GM12865 (cell line): ENCODE measurements at regions not wholly inside any gene's neighbourhood (a gene's known extent, or its start where the extent isn't known, plus 50 kb on each side); places are given as distances from the start of the nearest gene placed in this dataset.
"Not testable (repeated sequence)": the region's sequence is repeated elsewhere in the genome, so short reads cannot be mapped to it uniquely, and the experiment has no call there.

Experiments used
- DNase-seq: peaks from one replicate; pipeline ENCODE4 v3.0.0; 2010; ENCODE audit warnings: low read depth
- H3K4me3 ChIP-seq: 2 replicates; pipeline ENCODE4 v1.5.1; 2011; ENCODE audit warnings: mild to moderate bottlenecking, low read depth, low read length, control low read depth
- TF ChIP-seq, protein P1 (sequence below): IDR thresholded peaks from 2 replicates; pipeline ENCODE4 v1.5.1; 2011; ENCODE audit warnings: low read length, control low read depth, low read depth, inconsistent platforms; ENCODE audit not compliant: insufficient read depth; ENCODE audit errors: missing control alignments

DNA sequence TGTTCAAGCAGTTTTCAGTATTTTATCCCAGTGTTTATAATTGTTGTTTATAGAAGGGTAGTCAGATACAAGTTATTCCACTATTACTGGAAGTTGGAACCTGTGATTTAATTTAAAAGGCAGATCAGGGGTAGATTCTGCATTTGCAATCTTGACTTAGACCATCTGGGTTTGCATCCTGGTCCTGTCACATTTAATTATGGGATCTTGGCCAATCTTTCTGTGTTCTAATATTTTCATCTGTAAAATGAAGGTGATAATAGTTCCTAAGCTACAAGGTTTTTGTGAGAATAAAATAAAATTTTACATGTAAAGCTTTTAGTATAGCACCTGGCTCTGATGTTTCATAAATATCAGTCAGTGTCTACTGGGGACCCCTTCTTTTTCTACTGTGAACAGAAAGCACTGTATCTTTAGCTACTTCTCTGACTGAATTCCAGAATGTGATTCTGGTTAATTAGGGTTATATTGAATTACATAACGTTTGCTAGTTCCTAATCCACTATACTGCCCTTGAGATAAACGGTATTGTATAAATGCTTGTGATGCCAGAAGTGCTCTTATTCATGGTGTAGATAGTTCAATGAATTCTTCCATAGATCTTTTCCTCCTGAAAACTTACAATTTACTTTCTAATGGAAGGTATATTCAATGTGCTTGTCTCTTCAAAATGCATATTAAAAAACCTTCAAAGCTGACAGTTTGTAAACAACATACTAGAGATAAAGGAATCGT is 131.0 kb downstream of the KCNK1 start:
- TF ChIP-seq, protein P1, sequence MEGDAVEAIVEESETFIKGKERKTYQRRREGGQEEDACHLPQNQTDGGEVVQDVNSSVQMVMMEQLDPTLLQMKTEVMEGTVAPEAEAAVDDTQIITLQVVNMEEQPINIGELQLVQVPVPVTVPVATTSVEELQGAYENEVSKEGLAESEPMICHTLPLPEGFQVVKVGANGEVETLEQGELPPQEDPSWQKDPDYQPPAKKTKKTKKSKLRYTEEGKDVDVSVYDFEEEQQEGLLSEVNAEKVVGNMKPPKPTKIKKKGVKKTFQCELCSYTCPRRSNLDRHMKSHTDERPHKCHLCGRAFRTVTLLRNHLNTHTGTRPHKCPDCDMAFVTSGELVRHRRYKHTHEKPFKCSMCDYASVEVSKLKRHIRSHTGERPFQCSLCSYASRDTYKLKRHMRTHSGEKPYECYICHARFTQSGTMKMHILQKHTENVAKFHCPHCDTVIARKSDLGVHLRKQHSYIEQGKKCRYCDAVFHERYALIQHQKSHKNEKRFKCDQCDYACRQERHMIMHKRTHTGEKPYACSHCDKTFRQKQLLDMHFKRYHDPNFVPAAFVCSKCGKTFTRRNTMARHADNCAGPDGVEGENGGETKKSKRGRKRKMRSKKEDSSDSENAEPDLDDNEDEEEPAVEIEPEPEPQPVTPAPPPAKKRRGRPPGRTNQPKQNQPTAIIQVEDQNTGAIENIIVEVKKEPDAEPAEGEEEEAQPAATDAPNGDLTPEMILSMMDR = no peak
- DNase-seq = no peak
- H3K4me3 ChIP-seq = no peak overlapping the region

DNA sequence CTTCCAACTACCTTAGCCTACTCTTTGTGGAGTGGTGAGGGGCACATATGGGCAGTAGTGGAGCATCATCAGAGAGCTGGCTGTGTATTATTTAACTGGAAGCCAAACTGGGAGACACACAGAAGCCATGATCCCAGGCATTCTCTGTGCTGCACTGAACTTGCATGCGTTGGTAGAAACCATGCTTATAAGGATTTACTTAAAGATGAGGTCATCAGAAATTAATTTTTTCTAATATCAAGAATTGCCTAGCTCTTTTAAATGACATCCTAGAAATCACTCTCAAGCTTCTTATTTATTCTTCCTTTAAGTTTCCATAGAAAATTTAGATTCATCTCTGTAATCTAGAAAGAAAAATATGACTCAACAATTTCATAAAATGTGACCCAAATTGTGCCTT is 136.2 kb downstream of the KCNK1 start:
- H3K4me3 ChIP-seq = no peak overlapping the region
- TF ChIP-seq, protein P1 = no peak
- DNase-seq = no peak

DNA sequence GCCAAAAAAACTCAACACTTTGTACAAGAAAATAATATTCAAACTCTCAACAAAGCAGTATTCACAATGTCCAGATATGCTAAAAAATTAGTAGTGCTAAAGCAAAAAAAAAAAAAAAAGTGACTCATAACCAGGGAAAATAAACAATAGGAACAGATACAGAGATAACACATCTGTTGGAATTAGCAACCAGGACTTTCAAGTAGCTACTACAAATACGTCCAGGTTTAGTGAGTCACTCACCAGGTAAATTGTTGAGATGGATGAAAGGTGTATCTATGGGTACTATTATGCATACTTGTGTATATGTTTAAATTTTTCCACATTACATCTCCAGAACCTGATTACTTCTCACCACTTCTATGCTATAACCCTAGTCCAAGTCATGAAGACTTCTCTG is 144.8 kb upstream of the SLC35F3 start:
- no peak overlapping the region for H3K4me3 ChIP-seq
- DNase-seq = no peak
- TF ChIP-seq, protein P1 = no peak

DNA sequence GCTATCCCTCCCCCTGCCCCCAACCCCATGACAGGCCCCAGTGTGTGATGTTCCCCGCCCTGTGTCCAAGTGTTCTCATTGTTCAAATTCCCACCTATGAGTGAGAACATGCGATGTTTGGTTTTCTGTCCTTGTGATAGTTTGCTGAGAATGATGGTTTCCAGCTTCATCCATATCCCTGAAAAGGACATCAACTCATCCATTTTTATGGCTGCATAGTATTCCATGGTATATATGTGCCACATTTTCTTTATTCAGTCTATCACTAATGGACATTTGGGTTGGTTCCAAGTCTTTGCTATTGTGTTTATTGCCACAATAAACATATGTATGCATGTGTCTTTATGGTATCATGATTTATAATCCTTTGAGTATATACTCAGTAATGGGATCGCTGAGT is 140.2 kb upstream of the SLC35F3 start:
- not testable (repeated sequence) for H3K4me3 ChIP-seq, DNase-seq

DNA sequence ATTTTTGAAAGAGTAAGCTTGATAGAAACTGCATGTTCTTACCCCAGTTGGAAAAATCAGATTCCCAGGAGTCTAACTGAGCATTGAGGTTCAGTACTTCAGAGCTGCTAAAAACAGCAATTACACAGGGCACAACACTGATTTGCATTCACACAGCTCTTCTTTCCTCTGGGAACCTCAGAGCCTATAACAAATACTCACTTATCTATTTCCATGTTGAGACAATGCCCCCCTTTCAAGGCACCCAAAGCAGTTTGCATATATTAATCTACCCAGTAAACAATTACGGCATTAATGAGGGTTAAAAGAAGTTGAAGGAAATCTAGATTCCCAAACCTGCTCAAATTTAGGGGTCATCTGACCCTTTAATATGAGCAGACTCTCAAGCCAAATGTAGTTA is 126.9 kb upstream of the SLC35F3 start:
- H3K4me3 ChIP-seq = no peak overlapping the region
- TF ChIP-seq, protein P1 = no peak
- no peak for DNase-seq

DNA sequence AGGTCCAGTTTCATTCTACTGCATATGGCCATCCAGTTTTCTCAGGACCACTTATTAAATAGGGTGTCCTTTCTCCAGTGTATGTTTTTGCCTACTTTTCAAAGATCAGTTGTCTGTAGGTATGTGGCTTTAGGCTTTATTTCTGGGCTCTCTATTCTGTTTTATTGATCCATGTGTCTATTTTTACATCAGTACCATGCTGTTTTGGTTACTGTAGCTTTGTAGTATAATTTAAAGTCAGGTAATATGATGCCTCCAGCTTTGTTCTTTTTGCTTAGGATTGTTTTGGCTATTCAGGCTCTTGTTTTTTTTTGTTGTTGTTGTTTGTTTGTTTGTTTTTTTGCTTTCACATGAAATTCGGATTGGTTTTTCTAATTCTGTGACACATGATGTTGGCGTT is 124.4 kb upstream of the SLC35F3 start:
- no peak overlapping the region for H3K4me3 ChIP-seq
- TF ChIP-seq, protein P1 = no peak
- no peak for DNase-seq

DNA sequence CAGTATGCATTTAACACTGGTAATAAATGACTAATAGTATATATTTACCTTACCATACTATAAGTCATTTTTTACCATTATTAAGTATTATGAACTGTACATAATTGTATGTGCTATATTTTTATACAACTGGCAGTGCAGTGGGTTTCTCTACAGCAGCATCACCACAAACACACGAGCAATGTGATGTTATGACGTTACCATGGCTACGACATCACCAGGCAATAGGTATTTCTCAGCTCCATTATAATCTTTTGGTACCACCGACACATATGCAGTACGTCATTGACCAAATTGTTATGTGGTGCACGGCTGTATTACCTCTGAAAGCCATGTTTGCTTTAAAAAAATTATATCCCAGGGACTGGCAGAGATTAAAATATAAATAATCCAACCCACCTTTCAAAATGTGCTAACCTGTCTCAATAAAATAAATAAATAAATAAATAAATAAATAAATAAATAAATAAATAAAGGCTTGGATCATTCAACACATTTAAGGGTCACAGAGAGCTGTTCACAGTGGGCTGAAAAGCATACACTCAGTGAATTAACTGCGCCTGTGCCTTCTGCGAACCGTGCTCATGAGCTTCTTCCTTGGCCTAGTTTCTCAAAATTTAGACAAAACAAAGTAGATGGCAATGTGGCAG is 121.4 kb upstream of the SLC35F3 start:
- DNase-seq = no peak
- TF ChIP-seq, protein P1 = no peak
- H3K4me3 ChIP-seq = no peak overlapping the region
